ENCODE measurements at regions not wholly inside any gene's neighbourhood (a gene's known extent, or its start where the extent isn't known, plus 50 kb on each side); places are given as distances from the start of the nearest gene placed in this dataset.
A peak's percentile ranks its signal among the peaks of the same experiment; 100 is the strongest.

DNA sequence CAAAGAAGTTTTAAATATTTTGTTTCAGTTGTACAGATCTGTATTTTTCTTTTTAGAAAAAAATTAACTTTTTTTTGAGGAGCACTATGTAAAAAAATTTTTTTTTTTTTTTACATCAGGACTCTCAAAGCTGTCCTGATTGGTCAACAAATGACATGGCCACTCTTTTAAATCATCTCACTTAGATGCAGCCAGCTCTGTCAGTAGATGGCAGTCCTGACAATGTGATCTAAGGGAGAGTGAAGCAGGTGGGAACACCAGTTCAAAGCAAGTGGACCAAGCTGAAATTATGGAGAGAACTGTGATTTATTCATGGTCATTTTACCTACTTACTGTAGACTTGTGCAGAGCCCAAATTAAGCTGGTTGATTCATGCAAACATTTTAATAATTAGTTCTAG, 174.7 kb upstream of the GPRIN3 start:
- H2BK12ac ChIP-seq (ENCODE audit: insufficient read length, low read depth, low read length) = no peak overlapping the region
- no peaks in the 10 kb centered on the region for H3K9me3 ChIP-seq (ENCODE audit: control insufficient read depth, low read depth, low read length)
- Mint-ChIP-seq H3K4me1 (no peaks in the 10 kb centered on the region), H3K27ac (no peak overlapping the region), H3K9me3 (peaks cover 3 to 6% of the 10 kb centered on the region in 2 experiments; a peak in 2 of 5 replicates), H3K27me3 (ENCODE audit: low read depth) (no peaks in the 10 kb centered on the region), H3K4me3 (no peak overlapping the region), H3K36me3 (ENCODE audit: insufficient read depth in 1 of 3, low read depth in 3 of 3) (no peaks in the 10 kb centered on the region; a peak in 1 of 7 replicates)
- no peak overlapping the region for H2AFZ ChIP-seq (ENCODE audit: low read length)
- H3K14ac ChIP-seq (ENCODE audit: insufficient read depth, low read length) = no peak overlapping the region
- H4K5ac ChIP-seq (ENCODE audit: insufficient read length, low read depth, low read length) = no peak overlapping the region
- H2BK120ac ChIP-seq (ENCODE audit: low read depth, low read length, poor library complexity, severe bottlenecking) = no peak overlapping the region
- peak; percentile 39 for DNase-seq
- H3K18ac ChIP-seq (ENCODE audit: insufficient read length, low read depth, low read length) = no peak overlapping the region
- no peaks in the 10 kb centered on the region for H3K79me1 ChIP-seq (ENCODE audit: insufficient read depth, low read depth, low read length, poor library complexity, severe bottlenecking)
- H3K27me3 ChIP-seq (ENCODE audit: insufficient read depth, low read length) = no peaks in the 10 kb centered on the region
- H3K27ac ChIP-seq (ENCODE audit: insufficient read length, low read depth, low read length) = no peak overlapping the region
- no peak overlapping the region for H3K9ac ChIP-seq (ENCODE audit: extremely low read depth, insufficient read length, low read length)
- no peak overlapping the region for H3T11ph ChIP-seq (ENCODE audit: low read length)
- H2BK20ac ChIP-seq (ENCODE audit: low read depth, low read length, poor library complexity, severe bottlenecking) = no peak overlapping the region
- no peak overlapping the region for H3K4me2 ChIP-seq (ENCODE audit: insufficient read depth, insufficient read length, low read length)
- H2AK5ac ChIP-seq (ENCODE audit: insufficient read length, low read length) = no peak overlapping the region
- TF ChIP-seq, protein P1, sequence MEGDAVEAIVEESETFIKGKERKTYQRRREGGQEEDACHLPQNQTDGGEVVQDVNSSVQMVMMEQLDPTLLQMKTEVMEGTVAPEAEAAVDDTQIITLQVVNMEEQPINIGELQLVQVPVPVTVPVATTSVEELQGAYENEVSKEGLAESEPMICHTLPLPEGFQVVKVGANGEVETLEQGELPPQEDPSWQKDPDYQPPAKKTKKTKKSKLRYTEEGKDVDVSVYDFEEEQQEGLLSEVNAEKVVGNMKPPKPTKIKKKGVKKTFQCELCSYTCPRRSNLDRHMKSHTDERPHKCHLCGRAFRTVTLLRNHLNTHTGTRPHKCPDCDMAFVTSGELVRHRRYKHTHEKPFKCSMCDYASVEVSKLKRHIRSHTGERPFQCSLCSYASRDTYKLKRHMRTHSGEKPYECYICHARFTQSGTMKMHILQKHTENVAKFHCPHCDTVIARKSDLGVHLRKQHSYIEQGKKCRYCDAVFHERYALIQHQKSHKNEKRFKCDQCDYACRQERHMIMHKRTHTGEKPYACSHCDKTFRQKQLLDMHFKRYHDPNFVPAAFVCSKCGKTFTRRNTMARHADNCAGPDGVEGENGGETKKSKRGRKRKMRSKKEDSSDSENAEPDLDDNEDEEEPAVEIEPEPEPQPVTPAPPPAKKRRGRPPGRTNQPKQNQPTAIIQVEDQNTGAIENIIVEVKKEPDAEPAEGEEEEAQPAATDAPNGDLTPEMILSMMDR (conservative IDR thresholded peaks at IDR 0.05) = peak; percentile 62; the same call in 2 of the 3 replicates
- no peak overlapping the region for H2BK5ac ChIP-seq (ENCODE audit: insufficient read length, low read length)
- H2BK15ac ChIP-seq (ENCODE audit: low read depth, low read length) = no peak overlapping the region
- H3K4me1 ChIP-seq (ENCODE audit: insufficient read depth, low read length) = no peaks in the 10 kb centered on the region
- no peaks in the 10 kb centered on the region for H3K79me2 ChIP-seq (ENCODE audit: insufficient read depth, low read length)
- H3K56ac ChIP-seq (ENCODE audit: insufficient read length, low read depth, low read length) = no peak overlapping the region
- H4K91ac ChIP-seq (ENCODE audit: insufficient read length, low read depth, low read length) = no peak overlapping the region
- no peak overlapping the region for H4K8ac ChIP-seq (replicated peaks; ENCODE audit: insufficient read length, low read depth, low read length)
- no peak overlapping the region for H3K4ac ChIP-seq (ENCODE audit: low read depth, low read length)
- no peaks in the 10 kb centered on the region for H3K23me2 ChIP-seq (ENCODE audit: insufficient read length, low read depth, low read length, poor library complexity, severe bottlenecking)
- no peaks in the 10 kb centered on the region for H4K20me1 ChIP-seq (ENCODE audit: control insufficient read depth, insufficient read depth, insufficient read length)
- H3K23ac ChIP-seq (ENCODE audit: insufficient read length, low read depth, low read length) = no peak overlapping the region

Measured in H9 (cell line).